ENCODE measurements at regions not wholly inside any gene's neighbourhood (a gene's known extent, or its start where the extent isn't known, plus 50 kb on each side); places are given as distances from the start of the nearest gene placed in this dataset.

GRCh38 chr1:60867782-60868181 is 214.6 kb upstream of the NFIA start:
- TF ChIP-seq, protein P1, sequence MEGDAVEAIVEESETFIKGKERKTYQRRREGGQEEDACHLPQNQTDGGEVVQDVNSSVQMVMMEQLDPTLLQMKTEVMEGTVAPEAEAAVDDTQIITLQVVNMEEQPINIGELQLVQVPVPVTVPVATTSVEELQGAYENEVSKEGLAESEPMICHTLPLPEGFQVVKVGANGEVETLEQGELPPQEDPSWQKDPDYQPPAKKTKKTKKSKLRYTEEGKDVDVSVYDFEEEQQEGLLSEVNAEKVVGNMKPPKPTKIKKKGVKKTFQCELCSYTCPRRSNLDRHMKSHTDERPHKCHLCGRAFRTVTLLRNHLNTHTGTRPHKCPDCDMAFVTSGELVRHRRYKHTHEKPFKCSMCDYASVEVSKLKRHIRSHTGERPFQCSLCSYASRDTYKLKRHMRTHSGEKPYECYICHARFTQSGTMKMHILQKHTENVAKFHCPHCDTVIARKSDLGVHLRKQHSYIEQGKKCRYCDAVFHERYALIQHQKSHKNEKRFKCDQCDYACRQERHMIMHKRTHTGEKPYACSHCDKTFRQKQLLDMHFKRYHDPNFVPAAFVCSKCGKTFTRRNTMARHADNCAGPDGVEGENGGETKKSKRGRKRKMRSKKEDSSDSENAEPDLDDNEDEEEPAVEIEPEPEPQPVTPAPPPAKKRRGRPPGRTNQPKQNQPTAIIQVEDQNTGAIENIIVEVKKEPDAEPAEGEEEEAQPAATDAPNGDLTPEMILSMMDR (IDR thresholded peaks at IDR 0.05): no peak
- TF ChIP-seq ZFX (IDR thresholded peaks at IDR 0.05; ENCODE audit: borderline replicate concordance): no peak
